ENCODE measurements at regions not wholly inside any gene's neighbourhood (a gene's known extent, or its start where the extent isn't known, plus 50 kb on each side); places are given as distances from the start of the nearest gene placed in this dataset.

- TF ChIP-seq ZFX (IDR thresholded peaks at IDR 0.05) (no peak), CTCF (conservative IDR thresholded peaks at IDR 0.05) (no peak)
- no peak overlapping the region for H3K27ac ChIP-seq
These were observed 410.3 kb downstream of the PID1 start for GRCh38 chr2:228860601-228861285.

GRCh38 chr2:228853151-228853550 is 417.9 kb downstream of the PID1 start:
- H3K27ac ChIP-seq, result no peak overlapping the region
- no peak for TF ChIP-seq ZFX (IDR thresholded peaks at IDR 0.05)
- no peak for TF ChIP-seq CTCF (conservative IDR thresholded peaks at IDR 0.05)

- no peak overlapping the region for H3K27ac ChIP-seq
- no peak for TF ChIP-seq ZFX (IDR thresholded peaks at IDR 0.05)
- no peak for TF ChIP-seq CTCF (conservative IDR thresholded peaks at IDR 0.05)
These were observed 422.4 kb downstream of the PID1 start for GRCh38 chr2:228848638-228849037.

- no peak overlapping the region for H3K27ac ChIP-seq
- TF ChIP-seq ZFX (IDR thresholded peaks at IDR 0.05) (no peak), CTCF (conservative IDR thresholded peaks at IDR 0.05) (no peak)
These were observed 423.4 kb downstream of the PID1 start for GRCh38 chr2:228847684-228848083.

- no peak overlapping the region for H3K27ac ChIP-seq
- TF ChIP-seq CTCF (conservative IDR thresholded peaks at IDR 0.05) (no peak), ZFX (IDR thresholded peaks at IDR 0.05) (no peak)
These were observed 424.9 kb downstream of the PID1 start for GRCh38 chr2:228846161-228846560.

GRCh38 chr2:228845162-228845925 is 425.7 kb downstream of the PID1 start:
- H3K27ac ChIP-seq, result no peak overlapping the region
- no peak for TF ChIP-seq CTCF (conservative IDR thresholded peaks at IDR 0.05)
- no peak for TF ChIP-seq ZFX (IDR thresholded peaks at IDR 0.05)

- no peak for TF ChIP-seq ZFX (IDR thresholded peaks at IDR 0.05)
- no peak overlapping the region for H3K27ac ChIP-seq
These were observed 429.2 kb downstream of the PID1 start for GRCh38 chr2:228841877-228842276.

Data from C4-2B (cell line).